Effector memory CD4-positive, alpha-beta T cell (primary cell): ENCODE measurements at regions not wholly inside any gene's neighbourhood (a gene's known extent, or its start where the extent isn't known, plus 50 kb on each side); places are given as distances from the start of the nearest gene placed in this dataset.

Experiments
- DNase-seq, 3 donors: peaks; one replicate each; pipeline ENCODE4 v3.0.0-alpha.2; 2020
- H3K27ac ChIP-seq: 2 replicates; pipeline ENCODE4 v1.7.0; 2013; ENCODE audit warnings: mild to moderate bottlenecking, low read length, moderate library complexity; ENCODE audit not compliant: insufficient read depth, poor library complexity, severe bottlenecking
- H3K27me3 ChIP-seq: replicated peaks from 2 replicates; pipeline ENCODE4 v1.7.0; 2013; ENCODE audit warnings: mild to moderate bottlenecking, low read length; ENCODE audit not compliant: insufficient read depth, control insufficient read depth, poor library complexity, severe bottlenecking
- H3K36me3 ChIP-seq: 2 replicates; pipeline ENCODE4 v1.7.0; 2013; ENCODE audit warnings: mild to moderate bottlenecking, low read length, moderate library complexity; ENCODE audit not compliant: control insufficient read depth, insufficient read depth
- H3K4me1 ChIP-seq: 2 replicates; pipeline ENCODE4 v1.7.0; 2013; ENCODE audit warnings: low read length, mild to moderate bottlenecking; ENCODE audit not compliant: control insufficient read depth, insufficient read depth, poor library complexity, severe bottlenecking
- H3K4me3 ChIP-seq: 2 replicates; pipeline ENCODE4 v1.7.0; 2013; ENCODE audit warnings: low read length, low read depth, mild to moderate bottlenecking; ENCODE audit not compliant: insufficient read depth, poor library complexity, severe bottlenecking
- H3K9me3 ChIP-seq: 2 replicates; pipeline ENCODE4 v1.7.0; 2013; ENCODE audit warnings: mild to moderate bottlenecking, low read length, moderate library complexity; ENCODE audit not compliant: control insufficient read depth

DNA sequence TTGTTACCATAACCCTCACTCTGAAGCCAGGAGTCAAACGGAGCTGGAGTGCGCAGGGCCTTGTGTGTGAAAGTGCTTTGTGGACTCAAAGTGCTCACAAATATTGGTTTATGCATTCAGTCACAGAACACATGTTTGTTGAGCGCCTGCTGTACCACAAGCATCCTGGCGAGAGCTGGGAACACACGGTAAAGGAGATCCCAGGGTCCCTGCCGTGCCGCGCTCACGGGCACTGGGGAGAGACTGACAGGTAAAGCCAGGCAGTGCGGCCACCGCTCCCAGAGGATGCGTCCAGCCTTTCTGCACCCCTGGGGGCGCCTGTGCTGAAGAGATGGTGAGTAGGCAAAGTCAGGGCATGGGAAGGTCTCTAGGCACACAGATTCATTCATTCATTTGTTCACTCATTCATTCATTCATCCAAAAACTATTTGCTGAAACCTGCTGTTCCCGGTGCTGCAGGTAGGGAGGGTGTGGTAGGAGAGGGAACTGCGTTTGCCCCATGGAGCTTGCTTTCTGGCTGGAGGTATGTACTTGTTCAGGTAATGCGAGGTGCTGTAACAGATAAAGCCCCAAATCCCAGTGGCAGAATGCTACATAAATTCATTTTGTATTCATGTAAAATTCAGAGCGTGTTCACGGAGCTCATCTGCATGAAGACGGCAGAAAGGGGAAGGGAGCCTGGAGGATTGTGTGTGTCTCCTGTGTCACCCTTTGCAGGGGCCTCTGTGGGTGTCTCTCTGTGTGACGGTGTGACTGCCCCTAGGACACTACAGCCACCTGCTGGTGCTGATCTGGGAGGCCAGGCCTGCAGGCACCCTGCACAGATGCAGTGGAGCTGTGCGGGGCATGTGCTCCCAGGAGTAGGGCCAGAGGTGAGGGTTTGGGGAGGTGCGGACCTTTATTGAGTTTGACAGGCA is 167.0 kb upstream of the B3GAT1 start:
- Histone ChIP-seq H3K4me1 (no peaks in the 10 kb centered on the region), H3K36me3 (no peaks in the 10 kb centered on the region), H3K4me3 (no peak overlapping the region), H3K9me3 (no peaks in the 10 kb centered on the region), H3K27me3 (peaks cover 6% of the 10 kb centered on the region), H3K27ac (no peak overlapping the region)
- no peak for DNase-seq

DNA sequence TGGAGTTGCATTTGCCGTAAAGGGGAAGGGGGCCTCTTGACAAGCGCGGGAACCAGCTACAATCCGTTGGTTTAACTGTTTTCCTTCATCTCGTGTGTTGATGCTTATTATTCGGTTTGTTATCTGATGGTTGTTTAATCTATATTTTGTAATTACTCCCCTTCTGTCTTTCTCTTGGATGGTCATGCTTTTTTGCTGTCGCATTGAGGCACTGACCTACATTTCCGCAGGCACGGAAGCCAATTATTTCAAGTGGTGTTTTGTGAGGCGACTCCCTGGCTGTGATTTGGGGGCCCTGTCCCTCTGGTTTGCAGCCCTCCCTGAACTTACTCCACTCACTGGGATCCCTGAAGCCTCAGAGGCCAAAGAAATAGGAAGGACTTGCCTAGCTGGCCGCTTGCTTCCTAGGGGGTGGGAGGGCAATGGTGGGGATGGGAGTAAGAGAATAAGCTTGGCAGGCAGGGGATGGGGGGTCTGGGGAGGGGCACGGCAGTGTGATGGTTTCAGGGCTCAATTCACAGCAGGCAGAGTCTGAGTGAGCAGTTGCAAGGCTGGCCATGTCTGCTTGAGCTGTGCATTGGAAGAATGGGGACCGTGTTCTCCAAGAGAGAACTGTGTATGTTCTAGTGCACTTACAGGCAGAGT is 165.8 kb upstream of the B3GAT1 start:
- Histone ChIP-seq H3K4me1 (no peaks in the 10 kb centered on the region), H3K4me3 (no peak overlapping the region), H3K27me3 (peaks cover 6% of the 10 kb centered on the region), H3K9me3 (no peaks in the 10 kb centered on the region), H3K36me3 (no peaks in the 10 kb centered on the region), H3K27ac (no peak overlapping the region)
- no peak for DNase-seq

DNA sequence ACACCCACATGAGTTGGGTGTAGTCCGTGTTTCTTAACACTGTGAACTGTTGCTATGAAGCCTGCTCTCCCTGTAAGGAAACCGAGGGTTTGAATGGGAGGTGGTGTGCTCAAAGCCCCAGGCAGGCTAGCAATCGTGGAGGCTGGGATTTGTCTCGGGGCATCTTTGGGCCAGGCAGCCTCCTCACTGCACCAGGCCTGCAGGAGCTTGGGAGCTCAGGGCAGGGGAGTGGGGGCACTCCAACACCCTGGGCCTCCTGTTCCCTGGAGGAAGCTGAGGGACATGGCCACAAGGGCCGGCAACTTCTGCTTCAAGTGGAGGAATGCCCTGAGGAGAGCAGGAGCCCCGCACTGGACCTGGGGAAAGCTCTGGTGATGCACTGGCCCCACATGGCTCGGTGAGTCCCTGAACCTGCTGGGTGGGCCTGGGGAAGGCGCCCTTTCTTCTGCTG is 164.7 kb upstream of the B3GAT1 start:
- Histone ChIP-seq H3K4me1 (no peaks in the 10 kb centered on the region), H3K4me3 (no peak overlapping the region), H3K9me3 (no peaks in the 10 kb centered on the region), H3K27ac (no peak overlapping the region), H3K36me3 (no peaks in the 10 kb centered on the region), H3K27me3 (peaks cover 6% of the 10 kb centered on the region)
- no peak for DNase-seq

DNA sequence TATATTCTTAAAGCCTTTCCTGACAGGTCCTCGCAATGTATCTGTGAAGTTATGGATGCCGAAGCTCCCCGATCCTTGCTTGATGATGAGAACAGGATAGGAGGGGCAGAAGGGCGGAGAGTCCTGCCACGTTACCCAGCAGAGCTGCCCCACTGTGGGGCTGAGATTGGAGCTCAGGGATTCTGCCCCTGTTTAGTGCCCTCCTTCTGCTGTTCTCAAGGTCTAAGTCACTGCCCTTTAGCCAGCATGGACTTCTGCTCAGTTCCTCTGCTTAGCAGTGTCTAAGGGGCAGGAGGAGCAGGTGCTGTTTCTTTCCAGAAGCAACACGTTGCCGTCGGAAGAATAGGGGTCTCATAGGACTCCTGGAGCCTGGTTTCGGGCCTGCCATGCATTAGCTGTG is 164.2 kb upstream of the B3GAT1 start:
- Histone ChIP-seq H3K27ac (no peak overlapping the region), H3K4me3 (no peak overlapping the region), H3K9me3 (no peaks in the 10 kb centered on the region), H3K27me3 (peaks cover 6% of the 10 kb centered on the region), H3K4me1 (no peaks in the 10 kb centered on the region), H3K36me3 (no peaks in the 10 kb centered on the region)
- no peak for DNase-seq

DNA sequence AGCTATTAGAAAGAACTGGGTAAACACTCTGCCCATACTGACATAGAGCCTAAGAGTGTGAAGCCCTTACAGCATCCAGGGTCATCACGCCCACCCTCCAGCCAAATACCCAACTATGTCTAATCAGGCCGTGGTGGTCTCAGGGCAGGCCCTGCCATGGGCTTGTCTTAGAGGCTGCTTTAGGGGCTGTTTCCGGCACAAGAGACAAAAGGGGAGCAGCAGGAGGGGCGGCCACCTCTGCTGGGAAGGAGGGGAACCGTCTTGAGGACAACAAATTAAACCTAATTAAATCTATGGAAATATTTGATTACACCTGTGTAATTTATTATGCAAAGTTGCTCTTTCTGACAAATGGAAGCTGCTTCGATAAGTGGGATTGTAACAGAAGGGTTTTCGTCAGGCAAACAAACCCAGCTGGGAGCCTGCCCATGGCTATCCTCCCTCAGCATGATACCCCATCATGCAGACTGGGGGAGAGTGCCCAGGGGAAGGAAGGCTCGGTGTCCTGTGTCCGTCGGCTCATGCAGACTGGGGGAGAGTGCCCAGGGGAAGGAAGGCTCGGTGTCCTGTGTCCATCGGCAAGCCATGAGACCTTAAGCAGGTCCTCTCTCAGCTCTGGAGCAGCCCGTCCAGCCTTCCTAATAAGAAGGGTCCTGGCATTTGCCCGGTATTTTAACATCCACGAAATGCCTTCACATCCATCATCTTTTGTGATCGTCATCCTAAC is 163.6 kb upstream of the B3GAT1 start:
- no peaks in the 10 kb centered on the region for H3K4me1 ChIP-seq
- no peak overlapping the region for H3K27ac ChIP-seq
- H3K27me3 ChIP-seq = peaks cover 6% of the 10 kb centered on the region
- DNase-seq = no peak
- no peak overlapping the region for H3K4me3 ChIP-seq
- no peaks in the 10 kb centered on the region for H3K9me3 ChIP-seq
- no peaks in the 10 kb centered on the region for H3K36me3 ChIP-seq

DNA sequence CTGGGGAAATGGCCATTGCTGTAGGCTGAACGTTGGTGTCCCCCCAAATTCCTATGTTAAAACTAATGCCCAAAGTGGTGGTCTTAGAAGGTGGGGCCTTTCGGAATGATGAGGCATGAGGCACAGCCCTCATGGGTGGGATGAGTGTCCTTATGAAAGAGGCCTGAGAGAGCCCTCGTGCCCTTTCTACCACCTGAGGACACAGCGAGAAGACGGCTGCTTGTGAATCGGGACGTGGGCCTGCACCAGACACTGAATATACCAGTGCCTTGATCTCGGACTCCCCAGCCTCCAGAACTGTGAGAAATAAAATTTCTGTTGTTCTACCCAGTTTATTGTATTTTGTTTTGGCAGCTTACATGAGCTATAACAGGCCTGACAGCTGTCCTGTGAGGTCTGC is 162.9 kb upstream of the B3GAT1 start:
- Histone ChIP-seq H3K4me1 (no peaks in the 10 kb centered on the region), H3K4me3 (no peak overlapping the region), H3K27ac (no peak overlapping the region), H3K36me3 (no peaks in the 10 kb centered on the region), H3K27me3 (peaks cover 6% of the 10 kb centered on the region), H3K9me3 (no peaks in the 10 kb centered on the region)
- no peak for DNase-seq

DNA sequence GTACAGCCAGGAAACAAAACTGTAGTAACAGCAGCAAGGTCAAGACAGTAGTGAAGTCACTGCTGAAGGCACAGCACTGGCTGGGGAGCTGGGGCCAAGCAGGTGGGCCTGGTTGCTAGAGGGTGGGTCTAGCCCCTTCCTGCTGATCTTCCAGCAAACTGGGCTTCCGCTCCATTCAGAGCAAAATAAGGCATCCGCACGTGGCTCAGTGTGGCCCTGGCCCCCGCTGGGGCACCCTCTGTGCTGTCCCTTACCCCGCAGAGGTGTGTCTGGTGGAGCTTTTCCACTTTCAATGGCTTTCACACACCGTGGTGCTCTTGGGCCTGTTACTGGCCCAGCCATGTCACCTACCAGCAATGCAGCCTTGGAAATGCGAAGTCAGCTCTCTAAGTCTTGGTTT is 162.4 kb upstream of the B3GAT1 start:
- no peak for DNase-seq
- no peaks in the 10 kb centered on the region for H3K36me3 ChIP-seq
- H3K9me3 ChIP-seq = no peaks in the 10 kb centered on the region
- no peaks in the 10 kb centered on the region for H3K4me1 ChIP-seq
- H3K27me3 ChIP-seq = peaks cover 4% of the 10 kb centered on the region
- no peak overlapping the region for H3K4me3 ChIP-seq
- H3K27ac ChIP-seq = no peak overlapping the region

DNA sequence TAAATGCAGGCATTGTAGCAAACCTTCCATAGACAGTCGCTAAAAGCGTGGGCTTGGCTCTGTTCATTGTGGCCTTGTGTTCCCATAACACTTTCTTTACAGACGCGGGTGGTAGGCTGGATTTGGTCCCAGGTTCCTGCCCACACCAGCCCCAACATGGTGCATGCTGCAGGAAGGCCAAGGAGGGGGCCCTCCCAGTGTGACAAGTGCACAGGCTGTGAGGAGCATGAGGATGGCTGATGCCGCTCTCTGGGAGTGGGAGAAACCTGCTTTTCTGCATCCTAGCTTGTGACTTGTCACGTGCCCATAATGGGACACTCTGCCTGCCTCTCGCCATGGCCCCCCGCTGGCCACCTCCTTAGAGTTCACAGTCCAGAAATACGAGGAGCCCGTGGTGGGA is 161.8 kb upstream of the B3GAT1 start:
- DNase-seq = no peak
- H3K27ac ChIP-seq = no peak overlapping the region

DNA sequence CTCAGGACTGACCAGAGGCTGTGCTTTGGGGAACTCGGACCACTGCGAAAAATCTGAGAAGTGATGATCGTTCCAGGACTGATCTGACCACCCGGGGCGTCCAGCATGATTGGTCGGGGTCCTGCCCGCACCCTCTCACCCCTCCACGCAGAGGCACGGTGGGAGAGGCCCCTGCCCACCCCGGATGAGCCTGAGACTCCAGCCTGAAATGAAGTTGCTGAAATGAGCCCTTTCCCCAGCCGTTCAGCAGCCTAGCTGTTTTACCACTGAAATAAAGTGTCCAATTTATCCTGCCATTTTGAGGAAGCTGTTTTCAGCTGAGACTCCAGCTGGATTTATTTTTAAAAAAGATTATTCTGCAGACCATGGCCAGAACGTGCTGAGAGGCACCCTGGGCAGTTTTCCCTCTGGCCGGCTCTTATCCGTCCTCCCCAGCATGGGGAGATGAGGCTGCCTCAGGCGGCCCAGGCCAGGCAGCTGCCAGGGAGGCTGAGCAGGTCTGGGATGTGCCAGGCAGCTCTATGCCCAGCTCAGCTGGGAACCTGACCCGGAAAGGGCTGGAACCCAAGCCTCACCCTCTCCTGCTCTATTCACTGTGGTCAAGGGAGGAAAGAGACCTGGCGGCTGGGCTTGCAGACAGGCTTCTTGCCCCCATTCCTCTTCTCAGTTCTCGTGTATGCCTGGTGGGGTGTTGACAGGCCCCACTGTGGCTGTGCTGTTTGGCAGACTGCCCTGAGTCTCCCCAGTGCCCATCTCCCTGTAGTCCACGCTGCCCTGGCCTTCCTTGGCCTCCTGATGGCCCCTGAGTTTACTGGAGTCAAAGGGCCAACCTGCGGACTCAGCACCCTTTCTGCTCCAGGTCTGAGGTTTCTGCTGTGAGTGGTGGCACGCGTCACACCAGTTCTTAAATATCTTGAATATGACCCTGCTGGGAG is 161.0 kb upstream of the B3GAT1 start:
- Histone ChIP-seq H3K4me1 (no peaks in the 10 kb centered on the region), H3K27me3 (no peaks in the 10 kb centered on the region), H3K36me3 (no peaks in the 10 kb centered on the region), H3K9me3 (no peaks in the 10 kb centered on the region), H3K4me3 (no peak overlapping the region), H3K27ac (no peak overlapping the region)
- DNase-seq = no peak

More for the DNA sequence above, 161.8 kb upstream of the B3GAT1 start:
- no peaks in the 10 kb centered on the region for H3K36me3 ChIP-seq
- H3K4me1 ChIP-seq = no peaks in the 10 kb centered on the region
- no peaks in the 10 kb centered on the region for H3K9me3 ChIP-seq
- H3K27me3 ChIP-seq = peaks cover 4% of the 10 kb centered on the region
- no peak overlapping the region for H3K4me3 ChIP-seq
